RWPE1 (cell line): ENCODE measurements at regions not wholly inside any gene's neighbourhood (a gene's known extent, or its start where the extent isn't known, plus 50 kb on each side); places are given as distances from the start of the nearest gene placed in this dataset.

Experiments used
- CTCF ChIA-PET: fragments of 350-600 bp; sonication (Branson Sonifier 250); formaldehyde crosslinking; extraction: SDS; loops from one replicate; lab custom pipeline; 2021; lab: Yijun Ruan, JAX
- POLR2A ChIA-PET: fragments of 400-600 bp; formaldehyde crosslinking; extraction: SDS; loops from one replicate; lab custom pipeline; 2020; ENCODE audit warnings: antibody characterized with exemption; ENCODE audit not compliant: low non-redundant PET; lab: Yijun Ruan, JAX
- DNase-seq: peaks from one replicate; pipeline ENCODE4 v3.0.0; 2012; ENCODE audit warnings: low spot score
- H3K27ac ChIP-seq: fragments of 450-650 bp; 2 replicates; pipeline ENCODE4 v1.5.1; 2017
- TF ChIP-seq, protein P1 (sequence below): fragments of 450-650 bp; conservative IDR thresholded peaks from 2 replicates; pipeline ENCODE4 v1.5.1; 2017; ENCODE audit warnings: low read depth, mild to moderate bottlenecking

DNA sequence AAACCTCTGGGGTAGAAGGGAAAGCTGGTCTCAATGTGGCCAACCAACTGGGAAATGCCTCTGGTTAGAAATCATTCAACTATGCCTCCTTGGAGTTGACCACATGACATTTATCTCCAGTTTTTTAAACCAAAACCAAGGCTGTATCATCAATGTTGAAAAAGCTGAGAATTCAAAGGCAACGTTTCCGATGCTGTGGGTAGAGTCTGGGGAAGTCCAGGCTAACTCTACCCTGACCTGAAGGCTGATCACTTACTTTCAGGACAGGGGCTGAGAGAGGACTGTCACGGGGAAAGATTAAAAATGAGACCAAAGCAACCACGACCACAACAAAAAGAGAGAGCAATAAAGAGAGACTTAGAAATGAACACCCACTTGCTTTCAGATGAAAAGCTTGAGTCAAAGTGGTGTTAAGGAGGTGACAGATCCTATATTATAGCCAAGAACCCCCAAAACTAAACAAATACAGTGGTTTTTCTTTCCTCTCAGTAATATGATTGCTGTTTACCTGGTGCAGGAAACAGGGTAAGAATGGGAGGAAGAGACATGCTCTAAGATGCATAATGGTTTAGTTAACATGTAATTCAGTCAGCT lies 90.8 kb upstream of the TNFSF4 start:
- TF ChIP-seq, protein P1, sequence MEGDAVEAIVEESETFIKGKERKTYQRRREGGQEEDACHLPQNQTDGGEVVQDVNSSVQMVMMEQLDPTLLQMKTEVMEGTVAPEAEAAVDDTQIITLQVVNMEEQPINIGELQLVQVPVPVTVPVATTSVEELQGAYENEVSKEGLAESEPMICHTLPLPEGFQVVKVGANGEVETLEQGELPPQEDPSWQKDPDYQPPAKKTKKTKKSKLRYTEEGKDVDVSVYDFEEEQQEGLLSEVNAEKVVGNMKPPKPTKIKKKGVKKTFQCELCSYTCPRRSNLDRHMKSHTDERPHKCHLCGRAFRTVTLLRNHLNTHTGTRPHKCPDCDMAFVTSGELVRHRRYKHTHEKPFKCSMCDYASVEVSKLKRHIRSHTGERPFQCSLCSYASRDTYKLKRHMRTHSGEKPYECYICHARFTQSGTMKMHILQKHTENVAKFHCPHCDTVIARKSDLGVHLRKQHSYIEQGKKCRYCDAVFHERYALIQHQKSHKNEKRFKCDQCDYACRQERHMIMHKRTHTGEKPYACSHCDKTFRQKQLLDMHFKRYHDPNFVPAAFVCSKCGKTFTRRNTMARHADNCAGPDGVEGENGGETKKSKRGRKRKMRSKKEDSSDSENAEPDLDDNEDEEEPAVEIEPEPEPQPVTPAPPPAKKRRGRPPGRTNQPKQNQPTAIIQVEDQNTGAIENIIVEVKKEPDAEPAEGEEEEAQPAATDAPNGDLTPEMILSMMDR: no peak
- DNase-seq: no peak
- ChIA-PET POLR2A (no interaction called here), CTCF (no interaction called here)
- H3K27ac ChIP-seq: no peak overlapping the region

DNA sequence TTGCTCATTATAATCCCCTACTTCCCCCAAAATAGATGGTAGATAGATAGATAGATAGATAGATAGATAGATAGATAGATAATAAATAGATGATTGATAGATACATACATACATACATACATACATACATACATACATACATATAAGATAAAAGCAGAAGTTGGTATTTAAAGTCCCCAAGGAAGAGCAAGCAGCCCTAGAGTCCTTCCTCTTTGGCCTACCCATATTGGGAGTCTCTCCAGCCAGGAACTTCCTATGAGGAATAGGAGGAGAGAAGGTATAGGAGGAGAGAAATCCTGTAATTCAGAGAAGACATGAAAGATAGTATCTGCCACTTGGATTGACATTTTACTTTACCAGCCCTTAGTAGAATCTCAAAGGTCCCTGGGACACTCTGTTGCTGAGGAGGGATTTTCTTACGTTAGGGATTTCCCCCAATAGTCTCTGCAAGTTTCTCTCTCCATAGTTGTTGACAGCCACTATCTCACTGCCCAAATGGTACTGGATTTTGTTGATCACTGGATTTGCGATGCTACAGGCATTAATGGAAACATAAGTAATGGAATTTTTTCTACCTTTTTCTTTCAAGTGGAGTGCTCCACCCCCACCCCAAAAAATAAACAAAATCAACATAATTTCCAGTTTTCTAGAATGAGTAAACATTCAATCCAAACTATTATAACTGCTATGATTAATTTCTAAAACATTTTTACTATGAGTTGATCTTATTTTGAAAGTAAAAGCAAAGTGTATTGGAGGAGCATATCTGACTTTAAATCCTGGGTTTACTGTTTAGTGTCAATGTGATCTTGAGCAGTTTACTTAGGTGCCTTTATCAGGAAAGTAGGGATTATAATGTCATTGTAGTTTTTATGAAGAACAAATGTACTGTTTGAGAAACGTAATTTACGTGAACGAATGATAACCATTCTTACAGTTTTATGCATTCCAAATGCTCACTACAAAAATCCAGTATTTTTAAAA lies 93.2 kb upstream of the TNFSF4 start:
- no peak overlapping the region for H3K27ac ChIP-seq
- CTCF ChIA-PET: no interaction called here
- TF ChIP-seq, protein P1: no peak
- POLR2A ChIA-PET: no interaction called here
- DNase-seq: no peak

GRCh38 chr1:173301507-173301906 lies 94.4 kb upstream of the TNFSF4 start:
- DNase-seq: peak; percentile 13
- TF ChIP-seq, protein P1: no peak
- ChIA-PET CTCF (interaction anchor here (0.5 kb wide), 1 partner anchor 56 kb away, joined by 4 read pairs; no protein-coding TSS in a partner anchor), POLR2A (no interaction called here)
- H3K27ac ChIP-seq: no peak overlapping the region

- TF ChIP-seq, protein P1: no peak
- DNase-seq: no peak
- no peak overlapping the region for H3K27ac ChIP-seq
- ChIA-PET CTCF (no interaction called here), POLR2A (no interaction called here)
Observed at GRCh38 chr1:173302366-173302765, 95.2 kb upstream of the TNFSF4 start.

GRCh38 chr1:173302890-173303829 lies 96.0 kb upstream of the TNFSF4 start:
- CTCF ChIA-PET: no interaction called here
- no peak for DNase-seq
- POLR2A ChIA-PET: no interaction called here
- no peak overlapping the region for H3K27ac ChIP-seq
- TF ChIP-seq, protein P1: no peak

GRCh38 chr1:173303984-173304383 lies 96.9 kb upstream of the TNFSF4 start:
- CTCF ChIA-PET: no interaction called here
- POLR2A ChIA-PET: no interaction called here
- no peak overlapping the region for H3K27ac ChIP-seq
- TF ChIP-seq, protein P1: no peak
- DNase-seq: no peak
